ENCODE measurements at regions not wholly inside any gene's neighbourhood (a gene's known extent, or its start where the extent isn't known, plus 50 kb on each side); places are given as distances from the start of the nearest gene placed in this dataset.

DNA sequence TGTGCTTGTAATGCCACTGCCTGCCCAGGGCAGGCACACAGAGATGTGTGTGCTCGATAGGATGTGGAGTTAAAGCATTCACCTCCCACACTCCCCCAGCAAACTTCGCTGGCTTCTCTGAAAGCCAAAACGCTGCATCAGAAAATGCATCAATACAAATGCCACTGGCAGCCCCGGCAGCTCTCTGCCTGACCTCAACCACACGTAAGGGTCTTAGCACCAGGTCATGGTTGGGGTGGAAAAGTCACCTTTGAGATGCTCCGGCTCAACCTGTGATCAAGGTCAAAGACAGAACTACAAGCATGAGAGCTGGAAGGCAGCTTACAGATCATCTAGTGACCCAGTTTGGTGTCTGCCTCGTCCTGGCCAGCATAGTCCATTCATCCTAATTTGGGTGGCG lies 114.4 kb upstream of the NANOS1 start (continued):
- TF ChIP-seq, protein P1, sequence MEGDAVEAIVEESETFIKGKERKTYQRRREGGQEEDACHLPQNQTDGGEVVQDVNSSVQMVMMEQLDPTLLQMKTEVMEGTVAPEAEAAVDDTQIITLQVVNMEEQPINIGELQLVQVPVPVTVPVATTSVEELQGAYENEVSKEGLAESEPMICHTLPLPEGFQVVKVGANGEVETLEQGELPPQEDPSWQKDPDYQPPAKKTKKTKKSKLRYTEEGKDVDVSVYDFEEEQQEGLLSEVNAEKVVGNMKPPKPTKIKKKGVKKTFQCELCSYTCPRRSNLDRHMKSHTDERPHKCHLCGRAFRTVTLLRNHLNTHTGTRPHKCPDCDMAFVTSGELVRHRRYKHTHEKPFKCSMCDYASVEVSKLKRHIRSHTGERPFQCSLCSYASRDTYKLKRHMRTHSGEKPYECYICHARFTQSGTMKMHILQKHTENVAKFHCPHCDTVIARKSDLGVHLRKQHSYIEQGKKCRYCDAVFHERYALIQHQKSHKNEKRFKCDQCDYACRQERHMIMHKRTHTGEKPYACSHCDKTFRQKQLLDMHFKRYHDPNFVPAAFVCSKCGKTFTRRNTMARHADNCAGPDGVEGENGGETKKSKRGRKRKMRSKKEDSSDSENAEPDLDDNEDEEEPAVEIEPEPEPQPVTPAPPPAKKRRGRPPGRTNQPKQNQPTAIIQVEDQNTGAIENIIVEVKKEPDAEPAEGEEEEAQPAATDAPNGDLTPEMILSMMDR (IDR thresholded peaks at IDR 0.05 in 2 of 3, conservative IDR thresholded peaks at IDR 0.05 in 1 of 3; ENCODE audit: borderline replicate concordance in 1 of 3, insufficient read depth in 1 of 3, low read depth in 2 of 3, low read length in 2 of 3) = no peak
- TF ChIP-seq MAX (IDR thresholded peaks at IDR 0.05) (no peak), RAD21 (IDR thresholded peaks at IDR 0.05; ENCODE audit: low read depth) (no peak), FOSL1 (IDR thresholded peaks at IDR 0.05; ENCODE audit: low read depth) (no peak), JUND (IDR thresholded peaks at IDR 0.05) (no peak), SP1 (IDR thresholded peaks at IDR 0.05; ENCODE audit: low read depth) (no peak), EGR1 (IDR thresholded peaks at IDR 0.05; ENCODE audit: low read depth) (no peak), EZH2 (IDR thresholded peaks at IDR 0.05) (no peak), CBX3 (IDR thresholded peaks at IDR 0.05; ENCODE audit: low read depth) (no peak)

GRCh38 chr10:118916777-118917176 lies 112.7 kb upstream of the NANOS1 start:
- BruUV-seq (replicated peaks) = no TSS peak
- DNase-seq (ENCODE audit: low read depth, low spot score) = no peak
- no peak overlapping the region for H3K4me3 ChIP-seq (replicated peaks in 1 of 2; ENCODE audit: low read depth in 1 of 2, low read length in 2 of 2)
- ATAC-seq = no peak
- intact Hi-C loops (cut with micrococcal nuclease) = no loop called here
- no peaks in the 10 kb centered on the region for H3K27me3 ChIP-seq (ENCODE audit: insufficient read depth, low read length)
- no peak overlapping the region for H3K9ac ChIP-seq (ENCODE audit: low read length)
- no peak overlapping the region for H3K27ac ChIP-seq (ENCODE audit: low read depth, low read length)
- RAD21 ChIA-PET (ENCODE audit: low non-redundant PET in 1 of 2, low total read pairs in 2 of 2, uncharacterized antibody in 2 of 2, unreplicated experiment in 2 of 2) = no interaction called here
- H3K79me2 ChIP-seq (ENCODE audit: insufficient read depth, low read length) = no peaks in the 10 kb centered on the region
- POLR2A ChIA-PET = no interaction called here
- no peaks in the 10 kb centered on the region for H3K9me3 ChIP-seq (ENCODE audit: control insufficient read depth in 1 of 2, insufficient read depth in 1 of 2, low read depth in 1 of 2, low read length in 2 of 2)
- H3K4me1 ChIP-seq (ENCODE audit: control insufficient read depth in 1 of 2, insufficient read depth in 2 of 2, low read length in 2 of 2) = peaks cover 2 to 18% of the 10 kb centered on the region in 2 experiments; a peak in 3 of 4 replicates
- H3K36me3 ChIP-seq (ENCODE audit: control insufficient read depth in 1 of 2, insufficient read depth in 2 of 2, low read length in 2 of 2) = no peaks in the 10 kb centered on the region
- no peaks in the 10 kb centered on the region for H3K9me2 ChIP-seq (ENCODE audit: insufficient read depth)
- H2AFZ ChIP-seq (ENCODE audit: low read depth, low read length, poor library complexity, severe bottlenecking) = no peak overlapping the region
- no peak overlapping the region for H3K4me2 ChIP-seq (ENCODE audit: low read length)
- H4K20me1 ChIP-seq (ENCODE audit: insufficient read depth) = no peaks in the 10 kb centered on the region
- CTCF ChIA-PET = no interaction called here
- no peak for TF ChIP-seq YY1 (IDR thresholded peaks at IDR 0.05; ENCODE audit: extremely low read depth, insufficient replicate concordance, low read depth, low read length)
- no peak for TF ChIP-seq EZH2 (IDR thresholded peaks at IDR 0.05)
- TF ChIP-seq, protein P1 (IDR thresholded peaks at IDR 0.05 in 2 of 3, conservative IDR thresholded peaks at IDR 0.05 in 1 of 3; ENCODE audit: borderline replicate concordance in 1 of 3, insufficient read depth in 1 of 3, low read depth in 2 of 3, low read length in 2 of 3) = no peak
- TF ChIP-seq EGR1 (IDR thresholded peaks at IDR 0.05; ENCODE audit: low read depth) = no peak
- TF ChIP-seq FOSL1 (IDR thresholded peaks at IDR 0.05; ENCODE audit: low read depth) = no peak
- TF ChIP-seq EZH2phosphoT487 (IDR thresholded peaks at IDR 0.05; ENCODE audit: borderline replicate concordance) = no peak
- TF ChIP-seq SRF (IDR thresholded peaks at IDR 0.05; ENCODE audit: low read depth) = no peak
- TF ChIP-seq ZFX (IDR thresholded peaks at IDR 0.05) = no peak
- TF ChIP-seq ATF3 (IDR thresholded peaks at IDR 0.05) = no peak
- no peak for TF ChIP-seq CEBPB (IDR thresholded peaks at IDR 0.05; ENCODE audit: low read depth)
- TF ChIP-seq POLR2AphosphoS5 (IDR thresholded peaks at IDR 0.05; ENCODE audit: low read depth, low read length) = no peak
- no peak for TF ChIP-seq ELF1 (IDR thresholded peaks at IDR 0.05; ENCODE audit: borderline replicate concordance, low read depth)
- TF ChIP-seq MAX (IDR thresholded peaks at IDR 0.05) = no peak
- no peak for TF ChIP-seq TCF7L2 (IDR thresholded peaks at IDR 0.05; ENCODE audit: borderline replicate concordance, extremely low read depth, insufficient read depth, insufficient read length)
- TF ChIP-seq, protein P2, sequence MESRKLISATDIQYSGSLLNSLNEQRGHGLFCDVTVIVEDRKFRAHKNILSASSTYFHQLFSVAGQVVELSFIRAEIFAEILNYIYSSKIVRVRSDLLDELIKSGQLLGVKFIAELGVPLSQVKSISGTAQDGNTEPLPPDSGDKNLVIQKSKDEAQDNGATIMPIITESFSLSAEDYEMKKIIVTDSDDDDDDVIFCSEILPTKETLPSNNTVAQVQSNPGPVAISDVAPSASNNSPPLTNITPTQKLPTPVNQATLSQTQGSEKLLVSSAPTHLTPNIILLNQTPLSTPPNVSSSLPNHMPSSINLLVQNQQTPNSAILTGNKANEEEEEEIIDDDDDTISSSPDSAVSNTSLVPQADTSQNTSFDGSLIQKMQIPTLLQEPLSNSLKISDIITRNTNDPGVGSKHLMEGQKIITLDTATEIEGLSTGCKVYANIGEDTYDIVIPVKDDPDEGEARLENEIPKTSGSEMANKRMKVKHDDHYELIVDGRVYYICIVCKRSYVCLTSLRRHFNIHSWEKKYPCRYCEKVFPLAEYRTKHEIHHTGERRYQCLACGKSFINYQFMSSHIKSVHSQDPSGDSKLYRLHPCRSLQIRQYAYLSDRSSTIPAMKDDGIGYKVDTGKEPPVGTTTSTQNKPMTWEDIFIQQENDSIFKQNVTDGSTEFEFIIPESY (IDR thresholded peaks at IDR 0.05; ENCODE audit: extremely low read depth, insufficient replicate concordance, low read length) = no peak
- TF ChIP-seq JUND (IDR thresholded peaks at IDR 0.05) = no peak
- TF ChIP-seq SIN3A (IDR thresholded peaks at IDR 0.05; ENCODE audit: low read depth) = no peak

All from HCT116 (cell line).